Kidney (tissue), 13 donors: ENCODE measurements at regions not wholly inside any gene's neighbourhood (a gene's known extent, or its start where the extent isn't known, plus 50 kb on each side); places are given as distances from the start of the nearest gene placed in this dataset.

Experiments used
- DNase-seq, 5 donors: peaks; one replicate each; pipeline ENCODE4 v3.0.0-alpha.2; 2013 to 2020
- FAIRE-seq: peaks from 2 replicates; lab custom pipeline; 2012; peaks lifted over from hg19 to GRCh38; lab: Jason Lieb, UNC
- H3K27ac ChIP-seq, 2 donors: one replicate each; pipeline ENCODE4 v1.7.0; 2013; ENCODE audit warnings: low read depth in 2 of 2, low read length in 2 of 2, inconsistent platforms in 1 of 2
- H3K27me3 ChIP-seq: one replicate; pipeline ENCODE4 v1.7.1; 2013; ENCODE audit warnings: low read length, inconsistent platforms; ENCODE audit not compliant: control insufficient read depth, insufficient read depth
- H3K36me3 ChIP-seq, 3 donors: one replicate each; pipeline versions ENCODE4 v1.7.0 to v1.7.1; 2013; ENCODE audit warnings: low read length in 3 of 3, control low read depth in 1 of 3, inconsistent platforms in 1 of 3; ENCODE audit not compliant: insufficient read depth in 3 of 3, control insufficient read depth in 2 of 3
- H3K4me1 ChIP-seq, 3 donors: one replicate each; pipeline versions ENCODE4 v1.7.0 to v1.7.1; 2013; ENCODE audit warnings: low read length in 3 of 3, inconsistent platforms in 1 of 3, low read depth in 1 of 3; ENCODE audit not compliant: control insufficient read depth in 2 of 3, insufficient read depth in 2 of 3
- H3K4me3 ChIP-seq, 3 donors: one replicate each; pipeline versions ENCODE4 v1.7.0 to v1.8.1; 2013; ENCODE audit warnings: low read length in 3 of 3, control low read depth in 1 of 3, inconsistent platforms in 1 of 3
- H3K9ac ChIP-seq, 3 donors: one replicate each; pipeline versions ENCODE4 v1.7.0 to v1.7.1; 2013; ENCODE audit warnings: low read length in 3 of 3, control low read depth in 1 of 3, inconsistent platforms in 1 of 3
- H3K9me3 ChIP-seq, 3 donors: one replicate each; pipeline versions ENCODE4 v1.7.0 to v1.7.1; 2013; ENCODE audit warnings: low read length in 3 of 3, control low read depth in 1 of 3, inconsistent platforms in 1 of 3; ENCODE audit not compliant: control insufficient read depth in 2 of 3, insufficient read depth in 1 of 3
- intact Hi-C: fragments of 100-400 bp; cut with DNase I; formaldehyde crosslinking; loops from one replicate; pipeline ENCODE4 v1.11.1; 2022
- TF ChIP-seq, protein P1 (sequence below): IDR thresholded peaks from 3 replicates; pipeline ENCODE4 v1.5.1; 2012; ENCODE audit warnings: mild to moderate bottlenecking, moderate library complexity, borderline replicate concordance; ENCODE audit not compliant: insufficient read depth; ENCODE audit errors: extremely low read depth
- donor health status: control.
- donor health status: control.
- donor health status: control.
- donor health status: control.
- donor health status: control.
- donor health status: DM: yes; HTN: yes; CAD: no.
- donor health status: Normal renal cell carcinoma (clear cell type).

GRCh38 chr7:85356916-85357315 lies 170.1 kb upstream of the SEMA3D start:
- intact Hi-C loops, result no loop called here
- TF ChIP-seq, protein P1, sequence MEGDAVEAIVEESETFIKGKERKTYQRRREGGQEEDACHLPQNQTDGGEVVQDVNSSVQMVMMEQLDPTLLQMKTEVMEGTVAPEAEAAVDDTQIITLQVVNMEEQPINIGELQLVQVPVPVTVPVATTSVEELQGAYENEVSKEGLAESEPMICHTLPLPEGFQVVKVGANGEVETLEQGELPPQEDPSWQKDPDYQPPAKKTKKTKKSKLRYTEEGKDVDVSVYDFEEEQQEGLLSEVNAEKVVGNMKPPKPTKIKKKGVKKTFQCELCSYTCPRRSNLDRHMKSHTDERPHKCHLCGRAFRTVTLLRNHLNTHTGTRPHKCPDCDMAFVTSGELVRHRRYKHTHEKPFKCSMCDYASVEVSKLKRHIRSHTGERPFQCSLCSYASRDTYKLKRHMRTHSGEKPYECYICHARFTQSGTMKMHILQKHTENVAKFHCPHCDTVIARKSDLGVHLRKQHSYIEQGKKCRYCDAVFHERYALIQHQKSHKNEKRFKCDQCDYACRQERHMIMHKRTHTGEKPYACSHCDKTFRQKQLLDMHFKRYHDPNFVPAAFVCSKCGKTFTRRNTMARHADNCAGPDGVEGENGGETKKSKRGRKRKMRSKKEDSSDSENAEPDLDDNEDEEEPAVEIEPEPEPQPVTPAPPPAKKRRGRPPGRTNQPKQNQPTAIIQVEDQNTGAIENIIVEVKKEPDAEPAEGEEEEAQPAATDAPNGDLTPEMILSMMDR, result no peak
- Histone ChIP-seq H3K27ac (no peak overlapping the region), H3K27me3 (no peaks in the 10 kb centered on the region), H3K4me1 (no peaks in the 10 kb centered on the region), H3K9ac (no peak overlapping the region), H3K36me3 (no peaks in the 10 kb centered on the region), H3K9me3 (no peaks in the 10 kb centered on the region), H3K4me3 (no peak overlapping the region)
- DNase-seq, result no peak
- no peak for FAIRE-seq

GRCh38 chr7:85343484-85343883 lies 156.6 kb upstream of the SEMA3D start:
- no peaks in the 10 kb centered on the region for H3K4me1 ChIP-seq
- no peak for DNase-seq
- no peak overlapping the region for H3K27ac ChIP-seq
- TF ChIP-seq, protein P1, result no peak
- intact Hi-C loops, result no loop called here
- no peak overlapping the region for H3K9ac ChIP-seq
- H3K9me3 ChIP-seq, result no peaks in the 10 kb centered on the region
- H3K4me3 ChIP-seq, result no peak overlapping the region
- FAIRE-seq, result no peak
- no peaks in the 10 kb centered on the region for H3K36me3 ChIP-seq
- no peaks in the 10 kb centered on the region for H3K27me3 ChIP-seq

- Histone ChIP-seq H3K27me3 (no peaks in the 10 kb centered on the region), H3K36me3 (no peaks in the 10 kb centered on the region), H3K4me3 (no peak overlapping the region), H3K4me1 (no peaks in the 10 kb centered on the region), H3K9ac (no peak overlapping the region), H3K27ac (no peak overlapping the region), H3K9me3 (no peaks in the 10 kb centered on the region)
- FAIRE-seq, result no peak
- no peak for DNase-seq
- intact Hi-C loops, result no loop called here
- TF ChIP-seq, protein P1, result no peak
Observed at GRCh38 chr7:85342781-85343180, 155.9 kb upstream of the SEMA3D start.

- no peak overlapping the region for H3K9ac ChIP-seq
- H3K9me3 ChIP-seq, result no peaks in the 10 kb centered on the region
- no peak overlapping the region for H3K27ac ChIP-seq
- H3K27me3 ChIP-seq, result no peaks in the 10 kb centered on the region
- intact Hi-C loops, result no loop called here
- TF ChIP-seq, protein P1, result no peak
- no peak overlapping the region for H3K4me3 ChIP-seq
- no peak for DNase-seq
- no peak for FAIRE-seq
- no peaks in the 10 kb centered on the region for H3K36me3 ChIP-seq
- H3K4me1 ChIP-seq, result no peaks in the 10 kb centered on the region
Observed at GRCh38 chr7:85341973-85342372, 155.1 kb upstream of the SEMA3D start.
